ENCODE measurements at regions not wholly inside any gene's neighbourhood (a gene's known extent, or its start where the extent isn't known, plus 50 kb on each side); places are given as distances from the start of the nearest gene placed in this dataset.

- TF ChIP-seq, protein P1, sequence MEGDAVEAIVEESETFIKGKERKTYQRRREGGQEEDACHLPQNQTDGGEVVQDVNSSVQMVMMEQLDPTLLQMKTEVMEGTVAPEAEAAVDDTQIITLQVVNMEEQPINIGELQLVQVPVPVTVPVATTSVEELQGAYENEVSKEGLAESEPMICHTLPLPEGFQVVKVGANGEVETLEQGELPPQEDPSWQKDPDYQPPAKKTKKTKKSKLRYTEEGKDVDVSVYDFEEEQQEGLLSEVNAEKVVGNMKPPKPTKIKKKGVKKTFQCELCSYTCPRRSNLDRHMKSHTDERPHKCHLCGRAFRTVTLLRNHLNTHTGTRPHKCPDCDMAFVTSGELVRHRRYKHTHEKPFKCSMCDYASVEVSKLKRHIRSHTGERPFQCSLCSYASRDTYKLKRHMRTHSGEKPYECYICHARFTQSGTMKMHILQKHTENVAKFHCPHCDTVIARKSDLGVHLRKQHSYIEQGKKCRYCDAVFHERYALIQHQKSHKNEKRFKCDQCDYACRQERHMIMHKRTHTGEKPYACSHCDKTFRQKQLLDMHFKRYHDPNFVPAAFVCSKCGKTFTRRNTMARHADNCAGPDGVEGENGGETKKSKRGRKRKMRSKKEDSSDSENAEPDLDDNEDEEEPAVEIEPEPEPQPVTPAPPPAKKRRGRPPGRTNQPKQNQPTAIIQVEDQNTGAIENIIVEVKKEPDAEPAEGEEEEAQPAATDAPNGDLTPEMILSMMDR (optimal IDR thresholded peaks at IDR 0.05 in 1 of 3, IDR thresholded peaks at IDR 0.05 in 1 of 3, conservative IDR thresholded peaks at IDR 0.05 in 1 of 3; ENCODE audit: extremely low read depth in 1 of 3, insufficient read depth in 2 of 3, low read length in 3 of 3) = no peak
- no peak for TF ChIP-seq EZH2 (IDR thresholded peaks at IDR 0.05; ENCODE audit: low read length)
Observed at GRCh38 chr9:23938908-23939307, 112.9 kb upstream of the ELAVL2 start.
